ENCODE measurements at regions not wholly inside any gene's neighbourhood (a gene's known extent, or its start where the extent isn't known, plus 50 kb on each side); places are given as distances from the start of the nearest gene placed in this dataset.
"Not testable (repeated sequence)": the region's sequence is repeated elsewhere in the genome, so short reads cannot be mapped to it uniquely, and the experiment has no call there.

GRCh38 chr1:30575066-30575465 lies 148.3 kb downstream of the MATN1 start:
- peak; percentile 38 for DNase-seq (ENCODE audit: low read depth)
- TF ChIP-seq CTCF (IDR thresholded peaks at IDR 0.05; ENCODE audit: insufficient read depth, low read depth, low read length, missing control alignments): no peak
- no peak overlapping the region for H3K4me3 ChIP-seq (ENCODE audit: low read length)

GRCh38 chr1:30572192-30572591 lies 151.2 kb downstream of the MATN1 start:
- DNase-seq (ENCODE audit: low read depth): peak; percentile 31
- no peak overlapping the region for H3K4me3 ChIP-seq (ENCODE audit: low read length)
- peak; percentile 6 for TF ChIP-seq CTCF (IDR thresholded peaks at IDR 0.05; ENCODE audit: insufficient read depth, low read depth, low read length, missing control alignments)

GRCh38 chr1:30571380-30571779 lies 152.0 kb downstream of the MATN1 start:
- DNase-seq (ENCODE audit: low read depth): no peak
- TF ChIP-seq CTCF (IDR thresholded peaks at IDR 0.05; ENCODE audit: insufficient read depth, low read depth, low read length, missing control alignments): no peak
- no peak overlapping the region for H3K4me3 ChIP-seq (ENCODE audit: low read length)

GRCh38 chr1:30569384-30569783 lies 154.0 kb downstream of the MATN1 start:
- no peak for TF ChIP-seq CTCF (IDR thresholded peaks at IDR 0.05; ENCODE audit: insufficient read depth, low read depth, low read length, missing control alignments)
- DNase-seq (ENCODE audit: low read depth): no peak
- H3K4me3 ChIP-seq (ENCODE audit: low read length): no peak overlapping the region

GRCh38 chr1:30562559-30562958 lies 160.8 kb downstream of the MATN1 start:
- no peak for DNase-seq (ENCODE audit: low read depth)
- TF ChIP-seq CTCF (IDR thresholded peaks at IDR 0.05; ENCODE audit: insufficient read depth, low read depth, low read length, missing control alignments): no peak
- H3K4me3 ChIP-seq (ENCODE audit: low read length): no peak overlapping the region

- no peak for DNase-seq (ENCODE audit: low read depth)
- no peak overlapping the region for H3K4me3 ChIP-seq (ENCODE audit: low read length)
- no peak for TF ChIP-seq CTCF (IDR thresholded peaks at IDR 0.05; ENCODE audit: insufficient read depth, low read depth, low read length, missing control alignments)
Observed at GRCh38 chr1:30551603-30552002, 171.8 kb downstream of the MATN1 start.

- H3K4me3 ChIP-seq (ENCODE audit: low read length): no peak overlapping the region
- no peak for DNase-seq (ENCODE audit: low read depth)
- no peak for TF ChIP-seq CTCF (IDR thresholded peaks at IDR 0.05; ENCODE audit: insufficient read depth, low read depth, low read length, missing control alignments)
Observed at GRCh38 chr1:30550365-30551220, 172.8 kb downstream of the MATN1 start.

GRCh38 chr1:30549872-30550271 lies 173.5 kb downstream of the MATN1 start:
- DNase-seq (ENCODE audit: low read depth); H3K4me3 ChIP-seq (ENCODE audit: low read length): not testable (repeated sequence)

Measured in epithelial cell of esophagus (primary cell).